ENCODE measurements at regions not wholly inside any gene's neighbourhood (a gene's known extent, or its start where the extent isn't known, plus 50 kb on each side); places are given as distances from the start of the nearest gene placed in this dataset.

- WGBS, 2 donors = 84 to 85% methylated on average over 7 of the region's 7 CpGs
Observed at GRCh38 chr3:113094337-113095221, 103.8 kb downstream of the GTPBP8 start.

GRCh38 chr3:113096188-113096892 is 105.6 kb downstream of the GTPBP8 start:
- 93 to 100% methylated on average over 2 of the region's 2 CpGs for WGBS, 2 donors
- peaks cover 0 to 5% (median 0%) of the 10 kb centered on the region in 3 donors for H3K9me3 ChIP-seq
- no peak overlapping the region for H3K4me3 ChIP-seq
- no peaks in the 10 kb centered on the region for H3K36me3 ChIP-seq
- no peaks in the 10 kb centered on the region for H3K4me1 ChIP-seq
- no peaks in the 10 kb centered on the region for H3K27me3 ChIP-seq
- no peak overlapping the region for H3K27ac ChIP-seq
- intact Hi-C loops (cut with DNase I) = no loop called here
- no peak for DNase-seq
- TF ChIP-seq, protein P1, sequence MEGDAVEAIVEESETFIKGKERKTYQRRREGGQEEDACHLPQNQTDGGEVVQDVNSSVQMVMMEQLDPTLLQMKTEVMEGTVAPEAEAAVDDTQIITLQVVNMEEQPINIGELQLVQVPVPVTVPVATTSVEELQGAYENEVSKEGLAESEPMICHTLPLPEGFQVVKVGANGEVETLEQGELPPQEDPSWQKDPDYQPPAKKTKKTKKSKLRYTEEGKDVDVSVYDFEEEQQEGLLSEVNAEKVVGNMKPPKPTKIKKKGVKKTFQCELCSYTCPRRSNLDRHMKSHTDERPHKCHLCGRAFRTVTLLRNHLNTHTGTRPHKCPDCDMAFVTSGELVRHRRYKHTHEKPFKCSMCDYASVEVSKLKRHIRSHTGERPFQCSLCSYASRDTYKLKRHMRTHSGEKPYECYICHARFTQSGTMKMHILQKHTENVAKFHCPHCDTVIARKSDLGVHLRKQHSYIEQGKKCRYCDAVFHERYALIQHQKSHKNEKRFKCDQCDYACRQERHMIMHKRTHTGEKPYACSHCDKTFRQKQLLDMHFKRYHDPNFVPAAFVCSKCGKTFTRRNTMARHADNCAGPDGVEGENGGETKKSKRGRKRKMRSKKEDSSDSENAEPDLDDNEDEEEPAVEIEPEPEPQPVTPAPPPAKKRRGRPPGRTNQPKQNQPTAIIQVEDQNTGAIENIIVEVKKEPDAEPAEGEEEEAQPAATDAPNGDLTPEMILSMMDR (IDR thresholded peaks at IDR 0.05) = no peak
- no peak for TF ChIP-seq POLR2A (IDR thresholded peaks at IDR 0.05)

More at GRCh38 chr3:113094337-113095221, 103.8 kb downstream of the GTPBP8 start:
- no peaks in the 10 kb centered on the region for H3K27me3 ChIP-seq
- TF ChIP-seq POLR2A (IDR thresholded peaks at IDR 0.05) = no peak
- TF ChIP-seq, protein P1 (IDR thresholded peaks at IDR 0.05) = no peak
- no peaks in the 10 kb centered on the region for H3K36me3 ChIP-seq
- no peak overlapping the region for H3K4me3 ChIP-seq
- intact Hi-C loops (cut with DNase I) = no loop called here
- no peak for DNase-seq
- H3K9me3 ChIP-seq = peaks cover 0 to 3% (median 0%) of the 10 kb centered on the region in 3 donors
- H3K4me1 ChIP-seq = no peaks in the 10 kb centered on the region
- no peak overlapping the region for H3K27ac ChIP-seq

DNA sequence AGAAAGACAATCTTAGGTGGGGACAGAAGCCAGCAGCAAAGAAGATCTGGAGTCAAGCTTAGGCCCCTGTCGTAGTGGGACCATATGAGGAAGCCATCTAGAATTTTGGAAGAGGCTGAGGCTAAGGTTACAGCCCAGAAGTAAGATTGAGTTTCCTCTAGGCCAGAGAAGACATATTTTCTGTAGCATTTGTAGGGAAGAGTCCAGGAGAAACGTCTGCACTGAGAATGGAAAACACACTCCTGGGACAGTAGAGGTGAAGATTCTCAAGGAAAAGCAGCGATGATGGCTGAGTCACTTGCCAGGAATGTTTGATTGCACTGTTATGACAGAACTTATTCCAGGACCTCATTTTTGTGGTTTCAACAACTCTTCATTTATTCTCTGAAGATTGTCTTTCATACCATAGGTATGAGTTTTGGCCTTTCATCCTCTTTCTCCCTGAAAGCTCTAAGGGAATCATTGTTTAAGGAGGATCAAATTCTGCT is 107.2 kb downstream of the GTPBP8 start:
- DNase-seq = no peak

DNA sequence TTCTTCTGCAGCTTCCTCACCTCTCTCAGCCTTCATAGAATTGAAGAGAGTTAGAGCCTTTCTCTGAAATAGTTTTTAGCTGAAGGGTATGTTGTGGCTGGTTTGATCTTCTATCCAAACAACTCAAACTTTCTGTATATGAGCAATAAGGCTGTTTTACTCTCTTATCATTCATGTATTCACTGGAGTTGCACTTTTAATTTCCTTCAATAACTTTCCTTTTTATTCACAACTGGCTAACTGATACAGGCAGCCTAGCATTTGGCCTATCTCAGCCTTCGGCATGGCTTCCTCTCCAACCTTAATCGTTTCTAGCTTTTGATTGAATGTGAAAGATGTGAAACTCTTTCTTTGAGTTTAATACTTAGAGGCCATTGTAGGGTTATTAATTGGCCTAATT is 109.3 kb downstream of the GTPBP8 start:
- WGBS, 2 donors = 91 to 92% methylated on average over 2 of the region's 2 CpGs
- Histone ChIP-seq H3K9me3 (peaks cover 0 to 5% (median 0%) of the 10 kb centered on the region in 3 donors), H3K36me3 (no peaks in the 10 kb centered on the region), H3K4me3 (no peak overlapping the region), H3K27me3 (peaks cover 0 to under 1% (median 0%) of the 10 kb centered on the region in 4 donors), H3K4me1 (no peaks in the 10 kb centered on the region), H3K27ac (no peak overlapping the region)
- TF ChIP-seq, protein P1 (IDR thresholded peaks at IDR 0.05) = no peak
- no peak for TF ChIP-seq POLR2A (IDR thresholded peaks at IDR 0.05)
- intact Hi-C loops (cut with DNase I) = no loop called here
- DNase-seq = no peak

More for the DNA sequence above, 107.2 kb downstream of the GTPBP8 start:
- Histone ChIP-seq H3K9me3 (peaks cover 0 to 5% (median 0%) of the 10 kb centered on the region in 3 donors), H3K27me3 (no peaks in the 10 kb centered on the region), H3K4me1 (no peaks in the 10 kb centered on the region), H3K36me3 (no peaks in the 10 kb centered on the region), H3K27ac (no peak overlapping the region), H3K4me3 (no peak overlapping the region)
- 48 to 54% methylated on average over 3 of the region's 3 CpGs for WGBS, 2 donors
- TF ChIP-seq, protein P1 (IDR thresholded peaks at IDR 0.05) = no peak
- no peak for TF ChIP-seq POLR2A (IDR thresholded peaks at IDR 0.05)
- intact Hi-C loops (cut with DNase I) = no loop called here

- Histone ChIP-seq H3K27ac (no peak overlapping the region), H3K4me1 (no peaks in the 10 kb centered on the region), H3K9me3 (peaks cover 0 to 5% (median 0%) of the 10 kb centered on the region in 3 donors), H3K36me3 (no peaks in the 10 kb centered on the region), H3K27me3 (peaks cover 0 to 3% (median 0%) of the 10 kb centered on the region in 4 donors), H3K4me3 (no peak overlapping the region)
- TF ChIP-seq, protein P1 (IDR thresholded peaks at IDR 0.05) = no peak
- no peak for TF ChIP-seq POLR2A (IDR thresholded peaks at IDR 0.05)
- no peak for DNase-seq
- 55 to 63% methylated on average over 2 of the region's 2 CpGs for WGBS, 2 donors
- intact Hi-C loops (cut with DNase I) = no loop called here
Observed at GRCh38 chr3:113103588-113103987, 107.8 kb upstream of the BOC start.

All from esophagus squamous epithelium (tissue), 5 donors.